GM21360 (cell line): ENCODE measurements at regions not wholly inside any gene's neighbourhood (a gene's known extent, or its start where the extent isn't known, plus 50 kb on each side); places are given as distances from the start of the nearest gene placed in this dataset.

Source experiments
- ATAC-seq: cut with Tn5 transposase; IDR thresholded peaks from one replicate; pipeline ENCODE4 v1.9.1; 2021; ENCODE audit warnings: mild to moderate bottlenecking, moderate library complexity; ENCODE audit not compliant: unreplicated experiment

GRCh38 chr7:41808541-41808940, 105.7 kb upstream of the INHBA start:
- no peak for ATAC-seq

- no peak for ATAC-seq
Observed at GRCh38 chr7:41803569-41803968, 100.7 kb upstream of the INHBA start.

DNA sequence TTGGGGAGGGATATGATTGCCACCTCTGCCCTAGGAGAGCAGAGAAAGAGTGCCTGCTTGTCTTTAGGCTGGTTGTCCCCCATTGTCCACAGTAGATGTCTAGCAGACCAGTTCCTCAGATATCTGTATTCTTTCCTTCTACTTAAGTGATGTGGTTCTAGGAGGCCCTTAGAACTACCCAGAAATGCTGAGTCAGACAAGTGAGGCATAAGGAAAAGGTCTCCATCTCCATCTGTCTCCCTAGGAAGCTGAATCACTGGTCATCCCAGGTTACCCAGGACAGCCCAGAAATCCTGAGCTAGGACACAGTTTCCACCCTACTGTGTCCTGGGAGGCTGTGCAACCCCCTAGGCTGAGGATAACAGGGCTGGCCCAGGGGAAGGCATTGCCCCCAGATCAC, 93.4 kb upstream of the INHBA start:
- ATAC-seq, result no peak

DNA sequence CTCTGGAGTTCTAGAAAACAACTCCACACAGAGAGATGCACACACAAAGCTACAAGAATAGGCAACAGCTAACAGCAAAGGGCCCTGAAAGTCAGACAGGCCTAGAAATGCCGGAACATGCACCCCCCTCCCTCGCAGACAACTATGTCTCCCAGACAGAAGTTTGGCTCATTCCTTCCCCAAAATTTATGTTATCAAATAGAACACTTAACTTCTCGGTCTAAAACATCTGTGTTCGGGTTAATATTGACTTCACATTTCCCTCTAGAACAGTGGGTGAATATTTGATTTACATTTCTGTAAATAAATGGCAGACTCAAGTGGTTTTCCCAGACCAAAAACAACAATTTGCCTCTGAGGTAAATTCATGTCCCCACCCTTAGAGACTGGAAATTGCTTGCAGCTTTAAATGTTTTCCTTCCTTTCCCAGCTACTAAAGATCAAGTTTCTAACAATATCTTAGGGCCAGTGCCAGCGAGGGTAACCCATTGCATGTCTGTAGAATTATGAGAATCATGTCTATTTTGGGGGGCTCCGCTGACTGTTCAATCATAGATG, 92.5 kb upstream of the INHBA start:
- ATAC-seq, result no peak

DNA sequence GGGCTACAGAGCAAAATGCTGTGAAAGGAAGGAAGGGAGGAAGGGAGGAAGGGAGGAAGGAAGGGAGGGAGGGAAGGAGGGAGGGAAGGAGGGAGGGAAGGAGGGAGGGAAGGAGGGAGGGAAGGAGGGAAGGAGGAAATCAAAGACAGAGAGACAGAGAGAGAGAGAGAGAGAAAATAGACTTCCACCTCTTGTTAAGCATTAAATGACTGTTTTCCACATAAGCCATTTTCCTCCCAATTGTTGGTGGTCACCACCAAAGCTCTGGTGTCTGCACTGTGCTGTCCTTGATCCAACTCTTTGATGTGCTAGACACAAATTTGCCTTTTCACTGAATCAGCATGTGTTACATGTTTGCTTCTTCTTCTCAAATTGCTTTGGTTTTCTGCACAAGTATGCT, 90.7 kb upstream of the INHBA start:
- ATAC-seq, result no peak

GRCh38 chr7:41792120-41792519, 89.2 kb upstream of the INHBA start:
- ATAC-seq, result no peak

- no peak for ATAC-seq
Observed at GRCh38 chr7:41788556-41788955, 85.7 kb upstream of the INHBA start.

DNA sequence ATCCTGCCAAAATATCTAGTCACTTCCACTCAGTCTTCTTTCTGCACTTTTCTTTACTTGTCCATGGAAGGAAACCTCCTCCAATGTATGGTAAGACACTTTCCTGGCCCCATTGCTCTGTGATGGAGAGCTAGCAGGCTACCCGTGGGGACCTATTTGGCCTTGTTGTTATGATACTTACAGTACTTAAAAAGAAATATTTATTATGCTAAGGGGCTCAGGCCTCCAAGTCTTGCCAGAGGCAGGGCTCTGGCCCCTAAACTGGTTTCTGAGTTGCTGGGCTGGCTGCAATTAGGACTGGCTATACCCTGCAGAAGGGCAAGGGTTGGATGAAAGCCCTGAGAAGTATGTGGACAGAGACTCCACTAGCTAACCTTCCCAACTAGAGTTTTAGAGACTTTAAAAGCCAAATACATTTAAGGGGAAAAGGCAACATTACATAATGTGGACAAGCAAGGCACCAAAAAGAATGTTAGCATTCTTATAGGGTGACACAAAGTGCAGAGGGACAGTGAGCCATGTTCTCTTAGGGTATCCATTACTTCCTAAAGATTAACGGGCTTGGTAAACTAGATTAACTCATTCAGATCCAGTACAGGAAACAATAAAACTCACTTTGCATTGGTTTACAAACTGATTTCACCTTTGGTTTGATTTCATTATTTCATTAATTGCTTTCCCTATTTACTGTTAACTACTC, 84.9 kb upstream of the INHBA start:
- no peak for ATAC-seq

- ATAC-seq, result no peak
Observed at GRCh38 chr7:41786944-41787343, 84.1 kb upstream of the INHBA start.

DNA sequence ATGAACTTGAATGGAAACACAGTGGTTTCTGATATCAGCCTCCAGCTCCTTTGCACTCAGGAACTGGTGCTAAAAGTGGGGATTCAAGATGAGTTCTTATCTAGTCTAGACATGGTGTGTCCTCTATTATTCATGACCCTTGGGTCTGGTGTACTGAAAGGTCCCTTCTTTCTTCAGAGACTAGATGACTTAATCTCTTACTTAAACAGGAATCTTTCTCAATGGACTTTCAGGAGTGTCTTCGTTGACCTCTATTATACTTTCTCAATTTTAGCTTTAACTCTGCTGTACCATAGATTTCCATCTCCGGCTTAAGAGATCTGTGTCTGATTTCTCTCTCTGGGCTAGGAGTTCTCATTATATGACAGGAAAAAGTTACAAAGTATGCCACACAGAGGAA, 83.5 kb upstream of the INHBA start:
- ATAC-seq, result no peak

GRCh38 chr7:41785840-41786239, 83.0 kb upstream of the INHBA start:
- ATAC-seq, result no peak

GRCh38 chr7:41785265-41785664, 82.4 kb upstream of the INHBA start:
- no peak for ATAC-seq

- no peak for ATAC-seq
Observed at GRCh38 chr7:41779918-41780317, 77.0 kb upstream of the INHBA start.

- no peak for ATAC-seq
Observed at GRCh38 chr7:41777894-41778596, 75.2 kb upstream of the INHBA start.

DNA sequence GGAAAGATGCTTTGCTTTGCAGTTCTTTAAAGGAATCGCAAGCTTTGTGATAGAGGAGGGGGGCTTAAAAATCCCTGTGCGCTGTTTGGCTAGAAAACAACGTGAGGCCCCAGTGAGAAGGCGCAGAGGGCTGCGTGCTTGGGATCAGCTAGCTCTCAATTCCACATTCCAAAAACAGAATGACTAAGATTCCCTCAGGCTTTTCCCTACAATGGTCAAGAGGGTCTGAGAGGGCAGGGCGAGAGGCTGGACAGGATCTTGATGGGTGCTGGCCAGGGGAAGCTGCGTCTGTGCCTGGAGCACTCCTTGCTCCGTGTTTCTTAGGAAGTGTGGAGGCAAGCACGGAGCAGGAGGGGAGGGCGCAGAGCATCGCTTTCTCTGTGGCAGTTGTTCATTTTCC, 72.1 kb upstream of the INHBA start:
- no peak for ATAC-seq

- ATAC-seq, result no peak
Observed at GRCh38 chr7:41773756-41774155, 70.9 kb upstream of the INHBA start.

DNA sequence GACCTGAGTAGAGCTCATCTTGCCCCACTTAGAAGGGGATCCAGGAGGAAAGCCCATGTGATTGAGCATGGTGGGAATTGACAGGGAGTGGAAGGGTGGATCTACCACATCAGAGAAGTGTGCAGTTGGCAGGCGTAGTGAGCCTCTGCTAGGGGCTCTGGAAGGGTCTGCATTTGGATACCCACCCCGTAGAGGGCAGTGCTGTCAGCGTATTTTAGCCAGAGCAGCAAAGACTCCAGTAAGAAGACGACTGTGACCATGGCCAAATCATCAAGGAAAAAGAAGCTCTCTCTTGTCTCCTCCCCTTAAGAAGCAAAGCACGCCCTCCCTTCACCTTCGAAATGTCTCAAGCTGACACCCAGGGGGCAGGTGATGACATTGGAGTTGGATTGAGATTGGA, 68.8 kb upstream of the INHBA start:
- ATAC-seq, result no peak

- ATAC-seq, result no peak
Observed at GRCh38 chr7:41769162-41769561, 66.3 kb upstream of the INHBA start.

DNA sequence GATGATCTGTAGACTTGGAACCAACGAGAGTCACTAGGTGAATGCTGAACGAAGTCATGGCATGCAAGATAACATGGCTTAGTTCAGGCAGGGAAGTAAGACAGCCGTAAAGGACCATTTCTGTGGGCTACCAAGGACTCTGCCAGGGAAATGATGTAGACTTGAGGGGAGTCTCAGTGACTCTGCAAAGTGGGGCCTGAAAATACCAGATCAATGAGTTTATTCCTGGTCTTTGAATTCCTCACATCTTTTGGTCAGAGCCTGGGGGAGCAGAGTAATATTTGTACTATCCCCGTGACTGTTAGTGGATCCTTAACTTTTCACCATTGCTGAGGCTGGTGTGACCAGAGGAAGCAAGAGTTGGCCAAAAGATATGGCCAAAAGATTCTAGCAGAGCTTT, 60.7 kb upstream of the INHBA start:
- no peak for ATAC-seq

GRCh38 chr7:41762641-41763040, 59.8 kb upstream of the INHBA start:
- no peak for ATAC-seq

DNA sequence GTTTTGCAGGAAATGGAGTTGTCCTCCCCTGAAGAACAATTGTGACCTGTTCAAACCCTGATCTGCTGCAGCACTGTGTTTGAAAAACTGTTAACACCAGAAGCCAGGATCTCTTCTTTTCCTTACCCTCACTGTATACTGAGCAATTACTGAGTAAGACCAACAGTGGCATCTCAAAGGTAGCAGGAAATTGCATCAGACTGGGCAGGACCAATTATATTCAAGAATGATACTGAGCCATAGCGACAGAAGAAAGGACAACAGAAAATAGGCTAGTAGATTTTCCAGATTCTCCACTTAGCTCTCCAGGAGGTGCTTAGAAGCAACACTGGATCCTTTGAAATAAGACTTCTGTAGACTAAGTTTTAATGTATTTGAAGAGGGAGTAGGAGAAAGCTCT, 57.4 kb upstream of the INHBA start:
- ATAC-seq, result no peak

DNA sequence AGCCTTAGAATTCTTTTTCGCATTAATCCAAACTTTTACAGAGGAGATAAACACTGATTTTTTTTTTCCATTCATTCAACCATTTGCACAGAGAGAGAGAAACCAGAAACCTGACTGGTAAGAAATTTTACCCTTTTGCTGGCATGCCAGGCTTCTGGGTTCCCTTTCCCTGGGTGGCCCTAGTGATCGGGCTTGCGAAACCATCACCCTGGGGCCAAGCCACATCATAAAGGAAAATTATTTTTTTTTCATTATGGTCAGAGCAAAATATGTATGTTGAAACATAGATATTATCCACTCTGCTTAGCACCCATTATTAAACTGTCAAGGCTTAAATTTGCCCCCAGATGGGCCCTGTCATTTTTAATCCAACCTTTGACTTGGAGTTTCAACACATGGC, 55.4 kb upstream of the INHBA start:
- ATAC-seq, result no peak
